ENCODE measurements at regions not wholly inside any gene's neighbourhood (a gene's known extent, or its start where the extent isn't known, plus 50 kb on each side); places are given as distances from the start of the nearest gene placed in this dataset.

- in situ Hi-C loops (cut with HindIII; ENCODE audit: low sequenced_read_pairs) = no loop called here
- TF ChIP-seq CTCF (IDR thresholded peaks at IDR 0.05; ENCODE audit: low read depth, low read length, missing control alignments) = no peak
- H3K4me3 ChIP-seq (ENCODE audit: low read depth, low read length) = no peak overlapping the region
- DNase-seq (ENCODE audit: low read depth) = no peak
These were observed 301.0 kb downstream of the GALR1 start for GRCh38 chr18:77550625-77551024.

GRCh38 chr18:77551055-77551454, 301.4 kb downstream of the GALR1 start:
- in situ Hi-C loops (cut with HindIII; ENCODE audit: low sequenced_read_pairs) = no loop called here

GRCh38 chr18:77552945-77553344, 303.3 kb downstream of the GALR1 start:
- no peak overlapping the region for H3K4me3 ChIP-seq (ENCODE audit: low read depth, low read length)
- DNase-seq (ENCODE audit: low read depth) = no peak
- in situ Hi-C loops (cut with HindIII; ENCODE audit: low sequenced_read_pairs) = no loop called here
- TF ChIP-seq CTCF (IDR thresholded peaks at IDR 0.05; ENCODE audit: low read depth, low read length, missing control alignments) = no peak

More at GRCh38 chr18:77551055-77551454, 301.4 kb downstream of the GALR1 start:
- DNase-seq (ENCODE audit: low read depth) = no peak
- TF ChIP-seq CTCF (IDR thresholded peaks at IDR 0.05; ENCODE audit: low read depth, low read length, missing control alignments) = no peak
- no peak overlapping the region for H3K4me3 ChIP-seq (ENCODE audit: low read depth, low read length)

- H3K4me3 ChIP-seq (ENCODE audit: low read depth, low read length) = no peak overlapping the region
- no peak for TF ChIP-seq CTCF (IDR thresholded peaks at IDR 0.05; ENCODE audit: low read depth, low read length, missing control alignments)
- in situ Hi-C loops (cut with HindIII; ENCODE audit: low sequenced_read_pairs) = no loop called here
- no peak for DNase-seq (ENCODE audit: low read depth)
These were observed 304.4 kb downstream of the GALR1 start for GRCh38 chr18:77554061-77554460.

GRCh38 chr18:77557046-77557587, 307.5 kb downstream of the GALR1 start:
- H3K4me3 ChIP-seq (ENCODE audit: low read depth, low read length) = no peak overlapping the region
- TF ChIP-seq CTCF (IDR thresholded peaks at IDR 0.05; ENCODE audit: low read depth, low read length, missing control alignments) = no peak
- DNase-seq (ENCODE audit: low read depth) = no peak
- in situ Hi-C loops (cut with HindIII; ENCODE audit: low sequenced_read_pairs) = no loop called here

GRCh38 chr18:77559274-77559910, 309.7 kb downstream of the GALR1 start:
- in situ Hi-C loops (cut with HindIII; ENCODE audit: low sequenced_read_pairs) = no loop called here
- no peak overlapping the region for H3K4me3 ChIP-seq (ENCODE audit: low read depth, low read length)
- DNase-seq (ENCODE audit: low read depth) = no peak
- TF ChIP-seq CTCF (IDR thresholded peaks at IDR 0.05; ENCODE audit: low read depth, low read length, missing control alignments) = no peak

Data from astrocyte of the cerebellum (primary cell).